CD14-positive monocyte (primary cell): ENCODE measurements at regions not wholly inside any gene's neighbourhood (a gene's known extent, or its start where the extent isn't known, plus 50 kb on each side); places are given as distances from the start of the nearest gene placed in this dataset.

ENCODE experiments used
- DNase-seq, 3 donors: peaks; one replicate each; pipeline ENCODE4 v3.0.0-alpha.2; 2011 to 2022
- H2AFZ ChIP-seq: 2 replicates; pipeline ENCODE4 v1.6.0; 2012; ENCODE audit warnings: mild to moderate bottlenecking, low read depth, low read length, inconsistent platforms; ENCODE audit not compliant: insufficient read depth, poor library complexity, severe bottlenecking
- H3K27ac ChIP-seq, 2 donors: 1 replicate in 1 of 2; 2 replicates in 1 of 2; pipeline ENCODE4 v1.5.1; 2012 to 2013; ENCODE audit warnings: low read length in 2 of 2, control low read depth in 1 of 2, inconsistent platforms in 1 of 2, low read depth in 1 of 2, mild to moderate bottlenecking in 1 of 2
- H3K27me3 ChIP-seq, 2 donors: one replicate each; pipeline versions ENCODE4 v1.6.0 to v1.6.1; 2011 to 2013; ENCODE audit warnings: low read length in 2 of 2; ENCODE audit not compliant: control insufficient read depth in 2 of 2, insufficient read depth in 2 of 2
- H3K36me3 ChIP-seq, 2 donors: replicated peaks in 1 of 2; 1 replicate in 1 of 2; 2 replicates in 1 of 2; pipeline versions ENCODE4 v1.5.1 to v1.6.1; 2012 to 2013; ENCODE audit warnings: low read length in 2 of 2, control low read depth in 1 of 2, inconsistent platforms in 1 of 2, mild to moderate bottlenecking in 1 of 2; ENCODE audit not compliant: insufficient read depth in 2 of 2, control insufficient read depth in 1 of 2
- H3K4me1 ChIP-seq, 2 donors: 1 replicate in 1 of 2; 2 replicates in 1 of 2; pipeline versions ENCODE4 v1.5.1 to v1.6.1; 2012 to 2013; ENCODE audit warnings: low read length in 2 of 2, control low read depth in 1 of 2, inconsistent platforms in 1 of 2, mild to moderate bottlenecking in 1 of 2, moderate library complexity in 1 of 2; ENCODE audit not compliant: insufficient read depth in 2 of 2, control insufficient read depth in 1 of 2
- H3K4me2 ChIP-seq: replicated peaks from 2 replicates; pipeline ENCODE3; 2012; ENCODE audit warnings: low read length, moderate library complexity, mild to moderate bottlenecking; ENCODE audit not compliant: poor library complexity, severe bottlenecking; ENCODE audit errors: extremely low read depth
- H3K4me3 ChIP-seq, 3 experiments: fragments of 200-600 bp in 1 of 3; sonication (generic) in 1 of 3; replicated peaks in 1 of 3; 1 replicate in 2 of 3; 2 replicates in 1 of 3; pipeline ENCODE4 v1.5.1; 2011 to 2013; ENCODE audit warnings: low read length in 3 of 3, mild to moderate bottlenecking in 3 of 3, control low read depth in 2 of 3, low read depth in 2 of 3, inconsistent platforms in 1 of 3, moderate library complexity in 1 of 3
- H3K79me2 ChIP-seq: 2 replicates; pipeline ENCODE4 v1.6.0; 2012; ENCODE audit warnings: mild to moderate bottlenecking, control low read depth, inconsistent platforms, low read length, moderate library complexity; ENCODE audit not compliant: insufficient read depth
- H3K9ac ChIP-seq: 2 replicates; pipeline ENCODE4 v1.6.0; 2017; ENCODE audit warnings: low read length, mild to moderate bottlenecking; ENCODE audit not compliant: insufficient read depth, poor library complexity, severe bottlenecking
- H3K9me3 ChIP-seq, 2 donors: replicated peaks in 1 of 2; 1 replicate in 1 of 2; 2 replicates in 1 of 2; pipeline versions ENCODE4 v1.5.1 to v1.6.1; 2012 to 2013; ENCODE audit warnings: low read length in 2 of 2, control low read depth in 1 of 2; ENCODE audit not compliant: control insufficient read depth in 1 of 2, insufficient read depth in 1 of 2
- H4K20me1 ChIP-seq: 2 replicates; pipeline ENCODE4 v1.6.0; 2012; ENCODE audit warnings: mild to moderate bottlenecking, low read length, control low read depth, moderate library complexity; ENCODE audit not compliant: insufficient read depth
- H3K27ac Mint-ChIP-seq, 7 donors: one replicate each; pipeline ENCODE4 v1.8.0; 2020; ENCODE audit warnings: mild to moderate bottlenecking in 7 of 7, mixed read lengths in 7 of 7, moderate library complexity in 6 of 7, inconsistent platforms in 2 of 7
- H3K27me3 Mint-ChIP-seq, 3 donors: one replicate each; pipeline ENCODE4 v1.8.0; 2021 to 2022; ENCODE audit warnings: low read depth in 3 of 3, mild to moderate bottlenecking in 3 of 3, mixed read lengths in 3 of 3, moderate library complexity in 3 of 3, inconsistent platforms in 1 of 3
- H3K36me3 Mint-ChIP-seq, 2 donors: one replicate each; pipeline ENCODE4 v1.8.0; 2020; ENCODE audit warnings: mixed read lengths in 2 of 2, inconsistent platforms in 1 of 2, mild to moderate bottlenecking in 1 of 2
- H3K4me1 Mint-ChIP-seq: one replicate; pipeline ENCODE4 v1.8.0; 2020; ENCODE audit warnings: mild to moderate bottlenecking, mixed read lengths
- H3K4me3 Mint-ChIP-seq, 2 donors: one replicate each; pipeline ENCODE4 v1.8.0; 2020; ENCODE audit warnings: mild to moderate bottlenecking in 2 of 2, mixed read lengths in 2 of 2, moderate library complexity in 1 of 2
- H3K9me3 Mint-ChIP-seq, 7 donors: one replicate each; pipeline ENCODE4 v1.8.0; 2020 to 2022; ENCODE audit warnings: mixed read lengths in 7 of 7, mild to moderate bottlenecking in 6 of 7, moderate library complexity in 6 of 7, inconsistent platforms in 2 of 7
- WGBS: methylation state at CpG from one replicate; pipeline ENCODE4 v1.1.5; 2013; ENCODE audit warnings: missing lambda C conversion rate; ENCODE audit not compliant: insufficient coverage; 5-methylcytosine and 5-hydroxymethylcytosine counted together
- intact Hi-C, 2 donors: fragments of 100-400 bp; cut with micrococcal nuclease; formaldehyde crosslinking; loops; one replicate each; pipeline versions ENCODE4 v1.15.0 to v1.15.1; 2023
- TF ChIP-seq, protein P1 (sequence below): fragments of 200-600 bp; IDR thresholded peaks from one replicate; pipeline ENCODE4 v1.8.0; 2022; ENCODE audit warnings: antibody characterized with exemption, mild to moderate bottlenecking

DNA sequence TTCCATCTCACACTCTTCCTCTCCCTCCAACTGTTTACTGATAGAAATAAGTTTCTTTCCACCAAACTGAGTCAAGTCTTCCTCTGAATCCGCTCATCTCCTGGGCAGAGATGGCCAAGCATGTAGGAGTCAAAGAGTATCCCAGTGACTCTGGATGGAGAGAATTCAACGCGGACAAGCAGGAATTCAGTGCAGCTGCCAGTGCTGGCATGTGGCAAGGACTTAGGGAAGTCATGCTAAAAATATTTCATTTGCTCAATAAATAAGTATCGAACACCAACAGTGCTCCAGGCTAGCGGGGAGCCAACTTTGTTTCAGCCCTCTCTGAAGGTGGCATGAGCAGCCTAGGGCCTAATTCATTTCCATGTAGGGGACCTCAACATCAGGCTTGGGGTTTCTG, 351.6 kb upstream of the ZMIZ1 start:
- Histone ChIP-seq H3K4me3 (no peak overlapping the region), H2AFZ (no peak overlapping the region), H3K27ac (no peak overlapping the region), H3K79me2 (no peaks in the 10 kb centered on the region), H3K4me2 (no peak overlapping the region), H3K9me3 (no peaks in the 10 kb centered on the region), H3K9ac (no peak overlapping the region), H4K20me1 (no peaks in the 10 kb centered on the region), H3K27me3 (no peaks in the 10 kb centered on the region), H3K36me3 (no peaks in the 10 kb centered on the region), H3K4me1 (no peaks in the 10 kb centered on the region)
- Mint-ChIP-seq H3K27me3 (peaks cover 0 to 1% (median under 1%) of the 10 kb centered on the region in 3 donors), H3K4me1 (no peaks in the 10 kb centered on the region), H3K36me3 (no peaks in the 10 kb centered on the region), H3K27ac (no peak overlapping the region), H3K9me3 (peaks cover 0 to 3% (median 0%) of the 10 kb centered on the region in 7 donors), H3K4me3 (no peak overlapping the region)
- DNase-seq: no peak
- 94% methylated on average over 2 of the region's 5 CpGs for WGBS
- TF ChIP-seq, protein P1, sequence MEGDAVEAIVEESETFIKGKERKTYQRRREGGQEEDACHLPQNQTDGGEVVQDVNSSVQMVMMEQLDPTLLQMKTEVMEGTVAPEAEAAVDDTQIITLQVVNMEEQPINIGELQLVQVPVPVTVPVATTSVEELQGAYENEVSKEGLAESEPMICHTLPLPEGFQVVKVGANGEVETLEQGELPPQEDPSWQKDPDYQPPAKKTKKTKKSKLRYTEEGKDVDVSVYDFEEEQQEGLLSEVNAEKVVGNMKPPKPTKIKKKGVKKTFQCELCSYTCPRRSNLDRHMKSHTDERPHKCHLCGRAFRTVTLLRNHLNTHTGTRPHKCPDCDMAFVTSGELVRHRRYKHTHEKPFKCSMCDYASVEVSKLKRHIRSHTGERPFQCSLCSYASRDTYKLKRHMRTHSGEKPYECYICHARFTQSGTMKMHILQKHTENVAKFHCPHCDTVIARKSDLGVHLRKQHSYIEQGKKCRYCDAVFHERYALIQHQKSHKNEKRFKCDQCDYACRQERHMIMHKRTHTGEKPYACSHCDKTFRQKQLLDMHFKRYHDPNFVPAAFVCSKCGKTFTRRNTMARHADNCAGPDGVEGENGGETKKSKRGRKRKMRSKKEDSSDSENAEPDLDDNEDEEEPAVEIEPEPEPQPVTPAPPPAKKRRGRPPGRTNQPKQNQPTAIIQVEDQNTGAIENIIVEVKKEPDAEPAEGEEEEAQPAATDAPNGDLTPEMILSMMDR: no peak
- intact Hi-C loops: no loop called here

DNA sequence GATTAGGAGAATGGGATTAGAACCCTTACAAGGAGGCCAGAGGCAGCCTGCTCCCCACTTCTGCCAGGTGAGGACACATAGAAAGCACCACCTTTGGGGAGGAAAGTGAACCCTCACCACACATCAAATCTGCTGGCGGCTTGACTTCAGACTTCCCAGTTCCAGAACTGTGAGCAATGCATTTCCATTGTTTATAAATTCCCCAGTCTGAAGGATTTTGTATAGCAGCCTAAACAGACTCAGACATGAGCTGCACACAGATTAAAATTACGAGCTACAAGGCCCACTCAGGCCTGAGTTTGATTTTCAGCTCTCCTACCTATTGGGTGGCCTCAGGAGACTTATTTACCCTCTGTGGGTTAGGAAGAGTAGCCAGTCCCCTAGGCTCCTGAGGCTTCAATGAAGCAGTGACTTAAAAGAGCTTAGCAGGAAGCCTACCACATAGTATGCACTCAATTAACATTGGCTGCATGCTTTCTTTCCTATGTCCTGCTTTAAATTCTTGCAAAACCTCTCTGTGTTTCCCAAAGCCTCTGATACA, 350.7 kb upstream of the ZMIZ1 start:
- Histone ChIP-seq H3K79me2 (no peaks in the 10 kb centered on the region), H3K9ac (no peak overlapping the region), H3K4me1 (no peaks in the 10 kb centered on the region), H2AFZ (no peak overlapping the region), H3K4me3 (no peak overlapping the region), H3K27ac (no peak overlapping the region), H3K36me3 (no peaks in the 10 kb centered on the region), H3K27me3 (no peaks in the 10 kb centered on the region), H4K20me1 (no peaks in the 10 kb centered on the region), H3K4me2 (no peak overlapping the region), H3K9me3 (no peaks in the 10 kb centered on the region)
- Mint-ChIP-seq H3K4me1 (no peaks in the 10 kb centered on the region), H3K36me3 (no peaks in the 10 kb centered on the region), H3K9me3 (peaks cover 0 to 3% (median 0%) of the 10 kb centered on the region in 7 donors), H3K27me3 (no peaks in the 10 kb centered on the region), H3K4me3 (no peak overlapping the region), H3K27ac (no peak overlapping the region)
- TF ChIP-seq, protein P1: no peak
- intact Hi-C loops: no loop called here
- no peak for DNase-seq
- no CpG with 5 or more reads among the region's 2 CpGs for WGBS
